NK-92 treated with Interleukin-12 subunit alpha and Interleukin-12 subunit beta, amount 100 ng/mL, for 24 hours (cell line): ENCODE measurements at regions not wholly inside any gene's neighbourhood (a gene's known extent, or its start where the extent isn't known, plus 50 kb on each side); places are given as distances from the start of the nearest gene placed in this dataset.

Experiments used
- DNase-seq: peaks from one replicate; lab custom pipeline; 2025; lab: John Stamatoyannopoulos, UW

GRCh38 chr7:25996006-25996408 is 156.0 kb upstream of the NFE2L3 start:
- no peak for DNase-seq

- DNase-seq, result no peak
Measured at GRCh38 chr7:25998499-25998898, 153.5 kb upstream of the NFE2L3 start.

GRCh38 chr7:26000841-26001240 is 151.2 kb upstream of the NFE2L3 start:
- DNase-seq, result no peak

GRCh38 chr7:26001662-26002244 is 150.2 kb upstream of the NFE2L3 start:
- no peak for DNase-seq

- DNase-seq, result no peak
Measured at GRCh38 chr7:26005683-26006410, 146.2 kb upstream of the NFE2L3 start.

- no peak for DNase-seq
Measured at GRCh38 chr7:26006426-26006825, 145.6 kb upstream of the NFE2L3 start.

- DNase-seq, result no peak
Measured at GRCh38 chr7:26007510-26007909, 144.5 kb upstream of the NFE2L3 start.

GRCh38 chr7:26008428-26008827 is 143.6 kb upstream of the NFE2L3 start:
- no peak for DNase-seq

- DNase-seq, result no peak
Measured at GRCh38 chr7:26011039-26011696, 140.8 kb upstream of the NFE2L3 start.

GRCh38 chr7:26013551-26014083 is 138.4 kb upstream of the NFE2L3 start:
- no peak for DNase-seq

- DNase-seq, result no peak
Measured at GRCh38 chr7:26022982-26023381, 129.0 kb upstream of the NFE2L3 start.

- no peak for DNase-seq
Measured at GRCh38 chr7:26029911-26030310, 122.1 kb upstream of the NFE2L3 start.

- no peak for DNase-seq
Measured at GRCh38 chr7:26034391-26034790, 117.6 kb upstream of the NFE2L3 start.

GRCh38 chr7:26035552-26035951 is 116.4 kb upstream of the NFE2L3 start:
- no peak for DNase-seq

GRCh38 chr7:26036092-26036491 is 115.9 kb upstream of the NFE2L3 start:
- no peak for DNase-seq

GRCh38 chr7:26038201-26038990 is 113.6 kb upstream of the NFE2L3 start:
- no peak for DNase-seq

- no peak for DNase-seq
Measured at GRCh38 chr7:26040085-26040484, 111.9 kb upstream of the NFE2L3 start.

- no peak for DNase-seq
Measured at GRCh38 chr7:26042237-26042636, 109.8 kb upstream of the NFE2L3 start.

GRCh38 chr7:26043801-26044200 is 108.2 kb upstream of the NFE2L3 start:
- no peak for DNase-seq

GRCh38 chr7:26044320-26044719 is 107.7 kb upstream of the NFE2L3 start:
- no peak for DNase-seq

GRCh38 chr7:26046150-26046549 is 105.8 kb upstream of the NFE2L3 start:
- no peak for DNase-seq

GRCh38 chr7:26046878-26047277 is 105.1 kb upstream of the NFE2L3 start:
- no peak for DNase-seq
